ENCODE measurements at regions not wholly inside any gene's neighbourhood (a gene's known extent, or its start where the extent isn't known, plus 50 kb on each side); places are given as distances from the start of the nearest gene placed in this dataset.
"Not testable (repeated sequence)": the region's sequence is repeated elsewhere in the genome, so short reads cannot be mapped to it uniquely, and the experiment has no call there.

GRCh38 chrX:46165411-46165810, 379.8 kb downstream of the ZNF674 start:
- DNase-seq (ENCODE audit: low read depth) = no peak

- no peak for DNase-seq (ENCODE audit: low read depth)
Observed at GRCh38 chrX:46152756-46153155, 392.5 kb downstream of the ZNF674 start.

GRCh38 chrX:46151332-46151731, 393.9 kb downstream of the ZNF674 start:
- DNase-seq (ENCODE audit: low read depth) = not testable (repeated sequence)

GRCh38 chrX:46144566-46144965, 400.7 kb downstream of the ZNF674 start:
- no peak for DNase-seq (ENCODE audit: low read depth)

- peak; percentile 0 for DNase-seq (ENCODE audit: low read depth)
Observed at GRCh38 chrX:46140272-46140671, 404.9 kb downstream of the ZNF674 start.

GRCh38 chrX:46130247-46130646, 415.0 kb downstream of the ZNF674 start:
- no peak for DNase-seq (ENCODE audit: low read depth)

- DNase-seq (ENCODE audit: low read depth) = no peak
Observed at GRCh38 chrX:46125111-46125510, 420.1 kb downstream of the ZNF674 start.

GRCh38 chrX:46117234-46117633, 428.0 kb downstream of the ZNF674 start:
- DNase-seq (ENCODE audit: low read depth) = no peak

- DNase-seq (ENCODE audit: low read depth) = not testable (repeated sequence)
Observed at GRCh38 chrX:46087310-46087709, 457.9 kb downstream of the ZNF674 start.

- DNase-seq (ENCODE audit: low read depth) = not testable (repeated sequence)
Observed at GRCh38 chrX:46080121-46080520, 465.1 kb downstream of the ZNF674 start.

- DNase-seq (ENCODE audit: low read depth) = no peak
Observed at GRCh38 chrX:46072791-46073190, 472.4 kb downstream of the ZNF674 start.

- no peak for DNase-seq (ENCODE audit: low read depth)
Observed at GRCh38 chrX:46072372-46072771, 472.8 kb downstream of the ZNF674 start.

- no peak for DNase-seq (ENCODE audit: low read depth)
Observed at GRCh38 chrX:46070421-46070820, 474.8 kb downstream of the ZNF674 start.

- DNase-seq (ENCODE audit: low read depth) = no peak
Observed at GRCh38 chrX:46059316-46059715, 485.9 kb downstream of the ZNF674 start.

GRCh38 chrX:46044486-46044885, 500.7 kb downstream of the ZNF674 start:
- DNase-seq (ENCODE audit: low read depth) = no peak

GRCh38 chrX:46040001-46040400, 505.2 kb downstream of the ZNF674 start:
- no peak for DNase-seq (ENCODE audit: low read depth)

GRCh38 chrX:46039526-46039925, 505.7 kb downstream of the ZNF674 start:
- no peak for DNase-seq (ENCODE audit: low read depth)

- no peak for DNase-seq (ENCODE audit: low read depth)
Observed at GRCh38 chrX:46036508-46036907, 508.7 kb downstream of the ZNF674 start.

- no peak for DNase-seq (ENCODE audit: low read depth)
Observed at GRCh38 chrX:46034868-46035267, 510.4 kb downstream of the ZNF674 start.

- no peak for DNase-seq (ENCODE audit: low read depth)
Observed at GRCh38 chrX:46029777-46030176, 515.4 kb downstream of the ZNF674 start.

- DNase-seq (ENCODE audit: low read depth) = no peak
Observed at GRCh38 chrX:46016296-46016695, 528.9 kb downstream of the ZNF674 start.

GRCh38 chrX:46015653-46016052, 529.6 kb downstream of the ZNF674 start:
- DNase-seq (ENCODE audit: low read depth) = no peak

GRCh38 chrX:45992402-45993123, 552.7 kb downstream of the ZNF674 start:
- DNase-seq (ENCODE audit: low read depth) = no peak

- no peak for DNase-seq (ENCODE audit: low read depth)
Observed at GRCh38 chrX:45986971-45987370, 558.2 kb downstream of the ZNF674 start.
